ENCODE measurements at regions not wholly inside any gene's neighbourhood (a gene's known extent, or its start where the extent isn't known, plus 50 kb on each side); places are given as distances from the start of the nearest gene placed in this dataset.

- no peak for TF ChIP-seq CTCF (IDR thresholded peaks at IDR 0.05)
- no peak for TF ChIP-seq ZFX (IDR thresholded peaks at IDR 0.05; ENCODE audit: borderline replicate concordance)
Measured at GRCh38 chr6:86042214-86042613, 399.5 kb upstream of the SYNCRIP start.

All from 22Rv1 (cell line).